Forelimb muscle (tissue), 1 donor: ENCODE measurements at regions not wholly inside any gene's neighbourhood (a gene's known extent, or its start where the extent isn't known, plus 50 kb on each side); places are given as distances from the start of the nearest gene placed in this dataset.
"Not testable (repeated sequence)": the region's sequence is repeated elsewhere in the genome, so short reads cannot be mapped to it uniquely, and the experiment has no call there.

Experiments used
- DNase-seq: peaks from one replicate; pipeline ENCODE4 v3.0.0-alpha.2; 2013; ENCODE audit warnings: low read depth

DNA sequence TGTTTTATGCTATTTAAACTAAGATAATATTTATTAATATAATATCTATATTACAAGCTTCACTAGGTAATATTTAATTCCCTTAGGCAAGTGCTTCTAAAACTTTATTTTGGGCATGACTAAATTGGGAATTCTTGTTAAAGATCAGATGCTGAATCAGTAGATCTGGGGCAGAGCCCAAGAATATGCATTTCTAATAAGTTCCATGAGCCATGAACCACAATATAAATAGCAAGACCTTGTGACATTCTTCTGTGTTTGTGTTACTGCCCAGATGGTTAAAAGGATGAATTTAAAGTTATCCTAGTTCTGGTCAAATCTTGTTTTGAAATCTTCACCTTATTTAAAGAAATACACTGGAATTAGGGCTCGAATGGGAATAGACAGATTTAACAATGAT lies 258.4 kb upstream of the CACNA2D1 start:
- no peak for DNase-seq

DNA sequence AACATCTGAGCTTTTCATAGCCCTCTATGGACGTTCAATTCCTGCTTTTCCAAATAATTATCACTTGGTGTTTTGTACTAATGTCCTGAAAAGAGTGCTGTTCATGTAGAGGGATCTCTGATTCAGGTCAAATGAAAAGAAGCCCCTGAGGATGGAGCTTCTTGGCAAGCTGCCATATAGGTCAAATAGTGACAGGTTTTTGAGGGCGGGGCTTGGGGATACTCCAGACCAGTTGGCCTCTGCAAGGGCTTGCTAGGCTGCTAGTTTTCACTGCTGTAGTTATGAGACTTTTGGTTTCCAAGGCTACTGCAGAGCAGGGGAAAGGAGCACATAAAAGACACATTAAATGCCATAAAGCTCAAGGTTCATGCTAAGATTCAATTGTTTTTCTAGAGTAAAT lies 257.2 kb upstream of the CACNA2D1 start:
- DNase-seq = no peak

DNA sequence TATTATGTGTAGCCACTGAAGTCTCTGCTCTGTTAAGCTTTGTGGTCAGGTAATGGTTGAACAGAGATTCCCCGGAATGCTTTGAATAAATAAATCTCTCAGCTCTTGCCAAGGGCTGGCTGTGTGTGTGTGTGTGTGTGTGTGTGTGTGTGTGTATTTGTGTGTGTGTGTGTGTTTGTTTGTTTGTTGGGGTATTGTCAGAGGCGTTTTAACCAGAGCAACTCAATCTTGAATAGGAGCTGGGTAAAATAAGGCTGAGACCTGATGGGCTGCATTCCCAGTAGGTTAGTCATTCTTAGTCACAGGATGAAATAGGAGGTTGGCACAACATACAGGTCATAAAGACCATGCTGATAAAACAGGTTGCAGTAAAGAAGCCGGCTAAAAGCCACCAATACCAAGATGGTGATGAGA lies 256.2 kb upstream of the CACNA2D1 start:
- DNase-seq = no peak

DNA sequence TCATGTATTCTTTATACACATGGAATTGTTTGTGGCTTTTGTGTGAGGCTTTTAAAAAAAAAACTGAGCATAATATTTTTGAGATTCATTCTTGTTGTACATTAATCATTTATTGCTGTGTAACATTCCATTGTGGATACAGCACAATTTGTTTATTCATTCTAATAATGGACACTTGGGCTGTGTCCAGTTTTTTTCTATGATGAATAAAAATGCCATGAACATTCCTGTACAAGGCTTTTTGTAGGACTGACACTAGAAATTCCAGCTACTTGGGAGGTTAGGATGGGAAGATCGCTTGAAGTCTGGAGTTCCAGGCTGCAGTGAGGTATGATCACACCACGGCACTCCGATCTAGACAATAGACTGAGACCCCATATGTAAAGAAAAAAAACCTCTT lies 254.3 kb upstream of the CACNA2D1 start:
- no peak for DNase-seq

DNA sequence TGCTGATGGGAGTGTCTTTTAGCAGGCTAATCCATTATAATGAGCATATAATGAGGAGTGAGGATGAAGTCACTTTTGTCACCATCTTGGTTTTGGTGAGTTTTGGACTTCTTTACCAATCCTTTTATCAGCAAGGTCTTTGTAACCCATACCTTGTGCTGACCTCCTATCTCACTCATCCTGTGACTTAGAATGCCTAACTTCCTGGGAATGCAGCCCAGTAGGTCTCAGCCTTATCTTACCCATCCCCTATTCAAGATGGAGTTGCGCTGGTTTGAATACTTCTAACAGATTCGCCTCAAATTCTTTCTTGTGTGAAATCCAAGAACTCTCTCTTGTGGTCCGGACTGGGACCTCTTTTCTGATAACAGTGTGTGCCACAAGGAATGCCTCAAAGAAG lies 253.1 kb upstream of the CACNA2D1 start:
- DNase-seq = no peak

DNA sequence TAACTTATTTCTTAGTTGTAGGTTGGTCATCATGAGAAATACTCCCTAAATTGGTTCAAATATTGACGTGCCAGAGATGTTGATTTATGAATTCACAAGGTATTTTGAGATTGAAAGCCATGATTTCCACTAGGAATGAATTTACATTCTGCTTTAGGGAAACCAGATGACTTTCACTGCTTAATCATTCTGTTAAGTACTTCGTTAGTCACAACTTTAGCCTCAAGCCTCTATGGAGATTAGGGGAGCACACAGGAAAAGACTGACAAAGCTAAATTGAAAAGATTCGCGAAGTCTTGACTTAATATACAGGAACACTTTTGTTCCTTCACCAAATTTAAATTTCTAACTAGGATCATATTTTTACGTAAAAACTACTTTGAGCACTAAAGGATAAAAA lies 250.4 kb upstream of the CACNA2D1 start:
- DNase-seq = no peak

DNA sequence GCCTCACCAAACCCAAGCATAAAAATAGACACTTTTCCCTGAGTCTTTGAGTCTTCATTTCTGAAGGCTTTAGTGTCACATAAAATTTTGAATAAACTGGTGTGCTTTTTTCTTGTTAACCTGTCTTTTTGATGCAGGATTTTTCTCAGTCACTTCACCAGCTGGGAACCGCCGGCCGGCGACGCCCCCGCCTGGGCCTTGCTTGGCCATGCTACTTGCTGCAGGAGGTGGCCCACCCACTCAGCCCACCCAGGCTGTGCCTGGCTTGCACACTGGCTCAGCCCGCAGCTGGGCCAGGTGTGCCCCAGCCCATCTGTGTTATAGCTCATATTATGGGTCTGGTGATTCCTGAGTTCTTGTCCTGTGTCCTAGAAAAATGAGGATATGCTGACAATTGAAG lies 247.4 kb upstream of the CACNA2D1 start:
- no peak for DNase-seq

DNA sequence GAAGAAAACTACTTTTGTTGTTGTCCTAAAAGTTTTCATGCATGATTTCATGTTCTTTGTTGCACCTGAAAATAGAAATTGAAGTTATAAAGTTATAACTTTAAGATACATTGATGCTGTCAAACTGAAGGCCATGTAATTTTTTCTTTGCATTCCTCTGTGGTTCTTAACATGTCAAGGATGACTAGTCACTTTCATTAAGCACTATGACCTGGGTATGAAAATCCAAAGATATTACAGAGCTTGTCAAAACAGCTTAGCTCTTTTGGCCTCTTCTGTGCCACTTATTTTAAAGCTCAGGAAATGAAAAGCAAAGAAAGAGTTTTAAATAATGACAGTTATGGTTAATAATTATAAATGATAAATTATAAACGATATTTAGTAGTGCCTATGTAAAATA lies 241.6 kb upstream of the CACNA2D1 start:
- no peak for DNase-seq

DNA sequence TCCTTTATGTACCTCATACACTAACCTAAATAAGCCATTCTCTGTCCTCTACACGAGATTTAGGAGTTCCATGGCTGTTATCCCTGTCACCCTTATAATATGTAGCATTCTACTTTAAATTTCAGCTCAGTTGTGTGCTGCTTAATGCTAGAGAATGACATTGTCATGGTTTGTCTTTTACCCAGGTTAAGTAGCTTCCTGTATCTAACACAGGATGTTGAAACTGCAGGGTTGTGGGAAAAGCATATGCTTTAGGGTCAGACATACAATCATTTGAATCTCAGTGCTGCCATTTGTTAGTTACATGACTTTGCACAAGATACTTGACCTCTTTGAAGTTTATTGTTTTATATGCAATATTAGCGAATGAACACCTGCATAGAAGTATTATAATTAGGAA lies 235.1 kb upstream of the CACNA2D1 start:
- no peak for DNase-seq

DNA sequence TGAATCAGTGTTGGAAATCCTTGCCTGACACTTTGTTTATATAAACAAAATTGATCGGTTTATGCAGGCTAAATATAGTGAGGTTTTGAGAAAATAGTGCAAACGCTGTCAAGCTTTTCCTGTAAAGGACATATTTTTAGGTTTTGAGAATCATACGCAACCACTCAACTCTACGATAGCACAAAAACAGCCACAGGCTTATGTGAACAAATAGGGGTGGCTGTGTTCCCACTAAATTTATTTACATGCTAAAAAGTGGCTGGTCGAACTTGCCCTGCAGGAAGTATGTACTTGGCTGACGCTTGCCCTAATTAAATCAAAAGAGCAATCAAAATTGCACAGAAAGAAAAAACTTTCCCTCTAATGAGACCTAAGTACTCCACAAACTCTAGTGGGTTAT lies 234.7 kb upstream of the CACNA2D1 start:
- DNase-seq = no peak

DNA sequence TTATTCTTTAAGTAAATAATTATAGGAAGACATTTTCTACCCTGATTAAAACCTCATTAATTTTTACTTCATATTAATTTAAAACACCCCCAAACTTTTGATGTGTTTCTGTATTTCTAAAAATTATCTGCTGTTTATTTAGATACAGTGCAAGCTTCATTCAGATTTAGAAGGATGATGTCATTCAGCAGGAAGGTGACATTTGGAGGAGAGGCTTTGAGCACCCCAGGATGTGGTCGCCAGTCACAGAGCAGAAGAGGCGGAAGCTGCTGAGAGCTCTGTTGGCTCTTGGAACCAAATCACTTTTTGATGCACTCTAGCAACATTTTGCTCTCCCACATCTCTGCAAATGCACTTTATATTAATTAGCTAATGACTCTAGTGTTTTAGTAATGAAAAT lies 233.9 kb upstream of the CACNA2D1 start:
- no peak for DNase-seq

DNA sequence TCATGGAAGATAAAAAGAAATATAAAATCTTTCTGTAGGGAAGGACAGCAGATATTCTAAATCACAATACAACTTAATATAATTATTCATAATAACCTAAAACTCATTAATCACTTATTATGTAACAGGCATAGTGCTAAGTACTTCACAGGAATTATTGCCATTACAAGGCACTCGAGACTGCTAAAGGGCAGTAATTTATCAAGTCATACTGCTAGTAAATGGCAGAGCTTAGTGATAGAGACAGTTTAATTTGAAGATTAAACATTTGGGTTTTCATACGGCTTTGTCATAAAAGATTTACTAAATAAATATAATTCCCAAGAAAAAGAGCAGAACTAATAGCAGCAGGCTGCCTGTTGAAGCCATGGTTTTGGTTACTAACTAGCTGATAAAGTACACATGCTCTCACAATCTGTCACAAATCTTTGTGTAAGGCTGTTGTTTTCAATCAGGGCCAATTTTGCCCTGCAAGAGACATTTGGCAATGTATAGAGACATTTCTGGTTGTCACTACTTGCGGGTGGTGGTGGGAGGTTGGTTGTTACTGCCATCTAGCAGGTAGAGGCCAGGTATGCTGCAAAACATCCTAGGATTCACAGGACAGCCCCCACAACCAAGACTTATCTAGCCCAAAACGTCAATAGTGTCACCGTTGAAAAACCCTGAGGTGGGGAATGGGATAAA lies 233.3 kb upstream of the CACNA2D1 start:
- DNase-seq = no peak

DNA sequence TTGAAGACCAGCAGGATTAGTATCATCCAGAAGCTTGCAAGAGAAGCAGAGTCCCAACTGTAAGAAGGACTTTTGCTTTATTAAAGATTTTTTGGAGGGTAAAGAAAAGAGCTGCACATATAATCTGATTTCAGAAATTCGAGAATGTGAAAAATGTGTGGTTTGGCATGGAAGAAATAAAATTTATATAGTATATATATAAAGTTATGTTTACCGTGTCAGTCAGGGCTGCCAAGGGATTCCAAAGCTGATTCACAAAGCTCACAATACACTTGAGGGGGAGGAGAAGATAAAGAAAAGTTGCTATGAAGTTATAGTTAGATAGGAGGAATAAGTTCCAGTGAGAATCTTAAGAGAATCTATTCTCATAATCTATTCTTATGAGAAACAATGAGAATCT lies 231.8 kb upstream of the CACNA2D1 start:
- no peak for DNase-seq

DNA sequence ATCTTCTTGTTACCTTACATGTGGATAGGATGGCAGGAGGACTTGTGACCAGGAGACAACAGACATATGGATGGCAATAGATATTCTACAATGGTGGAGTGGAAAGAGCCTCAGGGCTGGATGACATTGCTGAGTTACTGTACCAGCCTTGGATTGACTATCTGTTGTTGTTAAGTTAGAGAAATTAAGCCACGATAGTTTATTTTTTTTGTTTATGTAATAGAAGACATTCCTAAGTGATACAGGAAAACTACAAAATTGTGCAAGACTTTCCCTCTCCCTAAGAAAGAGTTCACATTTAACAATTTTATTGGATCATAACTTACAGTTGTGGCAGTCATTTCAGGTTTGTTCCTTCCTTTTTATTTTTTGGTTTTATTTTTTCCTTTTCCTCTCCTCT lies 230.7 kb upstream of the CACNA2D1 start:
- no peak for DNase-seq

DNA sequence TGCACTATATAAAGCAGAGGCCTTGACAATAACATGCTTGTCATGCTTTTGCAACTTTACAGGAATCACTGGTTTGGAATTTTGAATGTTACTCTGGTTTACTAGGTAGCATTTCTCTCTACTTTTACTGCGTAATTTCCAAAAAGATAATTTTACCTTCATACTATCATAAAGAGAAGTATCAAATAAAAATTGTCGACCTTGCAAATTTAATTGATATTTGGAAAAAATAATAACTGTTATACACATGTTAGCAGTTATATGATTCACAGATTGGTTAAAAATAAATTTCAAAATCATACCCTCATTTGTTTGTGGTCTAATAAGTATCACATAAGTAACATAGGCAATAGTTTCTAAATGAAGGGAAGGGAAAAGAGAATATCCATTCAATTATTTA lies 228.5 kb upstream of the CACNA2D1 start:
- DNase-seq = no peak

DNA sequence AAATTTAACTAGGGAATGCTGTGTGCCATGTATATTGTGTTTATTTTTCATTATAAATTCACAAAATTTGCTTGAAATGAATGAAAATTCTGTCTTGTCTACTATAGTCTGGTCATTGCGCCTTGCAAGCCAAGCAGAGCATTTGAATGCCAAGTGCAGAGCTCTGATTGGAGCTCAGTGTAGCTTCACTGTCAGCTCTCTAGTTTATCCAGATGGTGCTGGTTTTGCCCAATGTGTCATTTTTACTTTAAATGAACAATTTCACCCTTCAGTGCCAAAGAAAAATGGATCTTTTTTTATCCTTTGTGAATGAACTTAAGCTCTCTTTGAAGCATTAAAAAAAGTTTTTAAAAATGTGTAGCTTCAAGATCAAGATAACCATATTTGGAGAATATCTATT lies 225.6 kb upstream of the CACNA2D1 start:
- no peak for DNase-seq

DNA sequence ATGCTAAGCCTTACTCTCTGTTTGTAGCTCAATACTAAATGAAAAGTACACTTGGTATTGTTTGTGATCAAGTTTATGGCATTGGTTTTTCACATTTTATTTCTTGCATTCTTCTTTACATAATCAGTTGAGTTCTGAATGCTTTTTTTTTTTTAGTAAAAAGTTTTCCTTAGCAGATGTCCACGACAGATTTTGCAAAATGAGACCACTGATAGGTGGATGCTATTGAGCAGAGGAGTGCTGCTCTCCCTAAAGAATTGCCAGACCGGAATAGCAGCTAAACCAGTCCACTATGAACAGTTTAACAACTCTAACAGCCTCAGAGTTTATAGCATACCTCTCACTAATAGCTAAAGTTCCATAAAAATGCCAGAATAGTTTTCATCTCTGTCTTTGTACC lies 225.1 kb upstream of the CACNA2D1 start:
- no peak for DNase-seq

DNA sequence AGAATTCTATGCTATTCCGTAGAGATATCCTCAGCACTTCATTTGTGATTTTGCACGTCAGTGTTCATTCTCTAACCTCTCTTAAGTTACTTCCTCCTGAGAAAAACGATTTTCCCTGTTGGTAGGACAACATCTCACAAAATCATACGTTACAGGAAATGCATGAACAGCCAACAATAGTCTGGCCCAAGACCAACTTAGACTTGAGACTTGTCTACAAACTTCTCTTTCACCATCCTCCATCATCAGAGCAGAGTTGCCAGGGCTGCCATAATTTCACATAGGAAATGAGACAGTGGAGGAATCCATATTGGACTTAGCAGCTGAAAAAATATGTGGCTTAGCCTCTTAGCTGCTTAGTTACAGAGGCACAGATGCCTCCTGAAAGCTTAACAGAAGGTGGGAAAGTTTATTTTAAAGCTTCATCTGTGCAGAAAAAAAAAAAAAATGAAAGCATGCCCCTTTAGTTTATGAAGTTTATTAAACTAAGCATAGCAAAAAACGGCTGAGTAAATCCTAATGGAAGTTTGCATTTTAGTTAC lies 222.5 kb upstream of the CACNA2D1 start:
- DNase-seq = no peak

DNA sequence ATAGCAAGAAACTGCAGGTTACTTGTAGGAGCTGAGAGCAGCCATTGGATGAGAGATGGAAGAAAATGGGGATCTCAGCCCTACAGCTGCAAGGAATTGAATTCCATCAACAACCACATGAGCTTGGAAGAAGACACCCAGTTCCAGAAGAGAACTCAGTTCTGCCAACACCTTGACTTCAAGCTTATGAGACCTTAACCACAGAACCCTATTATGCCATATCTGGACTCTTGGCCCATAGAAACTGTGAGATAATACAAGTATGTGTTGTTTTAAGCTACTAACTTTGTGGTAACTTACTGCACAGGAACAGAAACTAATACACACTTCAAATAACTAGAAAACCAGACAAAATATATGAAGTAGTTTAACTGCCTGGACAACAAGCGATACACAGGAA lies 212.4 kb upstream of the CACNA2D1 start:
- DNase-seq = no peak

DNA sequence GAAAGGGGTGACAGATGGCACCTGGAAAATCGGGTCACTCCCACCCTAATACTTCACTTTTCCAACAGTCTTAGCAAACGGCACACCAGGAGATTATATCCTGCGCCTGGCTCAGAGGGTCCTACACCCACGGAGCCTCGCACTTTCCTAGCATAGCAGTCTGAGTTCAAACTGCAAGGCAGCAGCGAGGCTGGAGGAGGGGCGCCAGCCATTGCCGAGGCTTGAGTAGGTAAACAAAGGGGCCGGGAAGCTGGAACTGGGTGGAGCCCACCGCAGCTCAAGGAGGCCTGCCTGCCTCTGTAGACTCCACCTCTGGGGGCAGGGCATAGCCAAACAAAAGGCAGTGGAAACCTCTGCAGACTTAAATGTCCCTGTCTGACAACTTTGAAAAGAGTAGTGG lies 206.5 kb upstream of the CACNA2D1 start:
- DNase-seq = not testable (repeated sequence)

DNA sequence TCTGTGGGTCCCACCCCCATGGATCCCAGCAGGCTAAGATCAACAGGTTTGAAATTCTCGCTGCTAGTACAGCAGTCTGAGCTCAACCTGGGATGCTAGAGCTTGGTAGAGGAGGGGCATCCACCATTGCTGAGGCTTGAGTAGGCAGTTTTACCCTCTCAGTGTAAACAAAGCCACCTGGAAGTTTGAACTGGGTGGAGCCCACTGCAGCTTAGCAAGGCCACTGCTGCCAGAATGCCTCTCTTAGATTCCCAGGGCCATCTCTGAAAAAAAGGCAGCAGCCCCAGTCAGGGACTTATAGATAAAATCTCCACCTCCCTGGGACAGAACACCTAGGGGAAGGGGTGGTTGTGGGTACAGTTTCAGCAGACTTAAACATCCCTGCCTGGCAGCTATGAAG lies 190.0 kb upstream of the CACNA2D1 start:
- DNase-seq = no peak

DNA sequence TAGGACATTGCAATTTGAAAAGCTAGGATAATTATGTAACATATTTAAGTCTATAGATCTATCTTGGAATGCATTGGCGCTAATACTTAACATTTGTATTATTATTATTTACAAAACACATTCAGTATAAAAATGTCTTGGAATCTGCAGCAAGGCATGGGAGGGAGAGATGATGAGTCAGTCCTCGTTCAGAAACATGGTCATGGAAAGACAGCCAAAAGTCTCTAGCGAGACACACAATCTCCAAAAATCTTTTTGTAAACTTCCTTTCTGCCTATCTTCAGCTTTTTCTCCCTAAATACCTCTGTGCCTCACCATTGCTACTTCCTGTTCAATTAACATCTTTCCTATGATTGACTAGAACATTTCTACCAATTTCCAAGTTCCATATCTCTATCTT lies 188.4 kb upstream of the CACNA2D1 start:
- no peak for DNase-seq

DNA sequence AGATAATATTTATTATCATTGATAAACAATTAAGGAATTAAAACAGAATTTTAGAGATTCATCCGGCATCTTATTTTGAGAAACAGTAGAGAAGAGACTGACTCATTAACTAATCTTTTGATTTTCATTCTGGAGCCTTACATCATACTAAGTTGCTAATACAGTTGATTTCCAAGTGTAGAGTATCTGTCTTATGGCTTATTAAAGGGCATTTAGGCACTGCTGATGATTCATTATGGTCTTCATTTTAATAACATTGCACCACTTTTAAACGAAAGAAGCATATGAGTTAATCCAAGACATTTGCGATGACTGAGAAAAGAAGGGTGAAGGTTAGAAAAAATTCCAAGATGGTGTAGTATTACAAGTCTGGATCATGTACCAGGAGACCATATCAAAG lies 186.0 kb upstream of the CACNA2D1 start:
- no peak for DNase-seq

DNA sequence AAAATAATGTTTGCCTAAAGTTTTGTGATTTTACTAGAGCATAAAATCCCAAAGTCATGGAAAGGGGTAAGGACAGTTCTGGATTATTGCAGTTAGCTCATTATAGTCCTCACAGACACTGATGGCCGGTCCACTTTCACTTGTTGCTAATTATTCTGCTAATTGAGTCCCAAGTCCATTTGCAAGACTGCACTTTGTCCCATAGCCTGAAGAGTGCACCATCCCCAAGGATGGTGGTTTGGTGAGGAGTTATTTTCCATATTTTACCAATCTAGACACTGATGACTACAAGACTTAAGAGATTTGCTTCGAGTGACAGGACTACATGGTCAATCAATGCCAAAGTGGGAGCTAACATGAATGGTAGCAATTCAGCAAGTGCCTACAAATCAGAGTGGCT lies 181.8 kb upstream of the CACNA2D1 start:
- DNase-seq = no peak
